ENCODE measurements at regions not wholly inside any gene's neighbourhood (a gene's known extent, or its start where the extent isn't known, plus 50 kb on each side); places are given as distances from the start of the nearest gene placed in this dataset.

- no peak for TF ChIP-seq CTCF (conservative IDR thresholded peaks at IDR 0.05)
- no peak for TF ChIP-seq EZH2 (IDR thresholded peaks at IDR 0.05; ENCODE audit: low read depth)
Observed at GRCh38 chr13:111629016-111629415, 308.6 kb downstream of the TEX29 start.

Data from PC-9 (cell line).